T-helper 17 cell (primary cell): ENCODE measurements at regions not wholly inside any gene's neighbourhood (a gene's known extent, or its start where the extent isn't known, plus 50 kb on each side); places are given as distances from the start of the nearest gene placed in this dataset.
"Not testable (repeated sequence)": the region's sequence is repeated elsewhere in the genome, so short reads cannot be mapped to it uniquely, and the experiment has no call there.

Source experiments
- ATAC-seq: fragments of 150-1000 bp; cut with Tn5 transposase; 2 replicates; pipeline ENCODE4 v1.10.0; 2021; ENCODE audit warnings: mild to moderate bottlenecking, moderate library complexity
- DNase-seq, 3 donors: peaks; one replicate each; pipeline versions ENCODE4 v3.0.0 to v3.0.0-alpha.2; 2020 to 2021
- H3K9me3 ChIP-seq: one replicate; pipeline ENCODE4 v1.7.0; 2013; ENCODE audit warnings: low read length, mild to moderate bottlenecking; ENCODE audit not compliant: control insufficient read depth, poor library complexity, severe bottlenecking
- H3K27ac Mint-ChIP-seq: one replicate; pipeline ENCODE4 v1.8.0; 2022; ENCODE audit warnings: mild to moderate bottlenecking, moderate library complexity, mixed read lengths
- H3K27me3 Mint-ChIP-seq: one replicate; pipeline ENCODE4 v1.8.0; 2022; ENCODE audit warnings: mixed read lengths
- H3K36me3 Mint-ChIP-seq: one replicate; pipeline ENCODE4 v1.8.0; 2022; ENCODE audit warnings: low read depth, mixed read lengths
- H3K4me1 Mint-ChIP-seq: one replicate; pipeline ENCODE4 v1.8.0; 2022; ENCODE audit warnings: mild to moderate bottlenecking, mixed read lengths
- H3K4me3 Mint-ChIP-seq: one replicate; pipeline ENCODE4 v1.8.0; 2022; ENCODE audit warnings: mild to moderate bottlenecking, moderate library complexity, mixed read lengths

DNA sequence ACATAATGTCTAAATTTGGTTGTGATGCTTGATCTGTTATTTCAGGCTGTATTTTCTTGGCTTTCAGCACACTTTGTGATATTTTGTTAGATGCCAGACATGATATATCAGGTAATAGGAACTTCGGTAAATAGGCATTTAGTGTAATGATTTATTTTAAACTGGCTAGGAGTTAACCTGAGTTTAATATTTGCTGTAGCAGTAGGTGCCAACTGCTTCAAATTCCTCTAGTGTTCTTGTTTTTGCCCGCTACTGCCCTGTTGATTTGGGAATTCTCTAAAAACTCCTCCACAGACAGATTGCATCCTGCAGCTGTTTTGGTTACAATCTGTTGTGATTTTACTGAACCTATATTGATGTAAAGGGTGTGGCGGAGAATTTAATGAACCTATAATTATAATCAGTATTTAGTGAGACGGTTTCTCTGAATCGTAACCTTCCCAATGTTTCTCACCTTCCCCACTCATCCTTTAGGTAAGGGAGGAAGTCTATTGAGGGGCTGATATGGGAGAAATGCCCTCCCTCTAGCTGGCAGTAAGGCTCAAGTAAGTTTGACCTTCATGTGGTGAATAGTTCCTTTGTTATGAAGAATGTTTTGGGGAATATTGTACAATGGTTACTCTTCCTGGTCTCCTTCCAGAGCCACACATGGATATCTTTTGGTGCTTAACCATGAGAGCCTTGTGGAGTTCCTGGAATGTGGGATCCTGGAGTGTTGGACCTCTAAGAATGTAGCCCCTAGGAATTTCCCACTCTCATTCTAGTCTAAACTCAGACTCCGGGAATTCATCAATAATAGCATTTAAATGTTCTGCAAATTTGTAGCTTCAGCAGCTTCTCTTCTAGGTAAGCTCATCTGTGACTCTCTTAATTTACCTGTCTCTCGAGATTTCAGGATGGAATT is 634.1 kb downstream of the FSCB start:
- Mint-ChIP-seq H3K27me3 (no peaks in the 10 kb centered on the region), H3K4me1 (no peaks in the 10 kb centered on the region), H3K36me3 (no peaks in the 10 kb centered on the region), H3K27ac (no peak overlapping the region), H3K4me3 (no peak overlapping the region)
- ATAC-seq (no peak), DNase-seq (no peak)
- no peaks in the 10 kb centered on the region for H3K9me3 ChIP-seq

DNA sequence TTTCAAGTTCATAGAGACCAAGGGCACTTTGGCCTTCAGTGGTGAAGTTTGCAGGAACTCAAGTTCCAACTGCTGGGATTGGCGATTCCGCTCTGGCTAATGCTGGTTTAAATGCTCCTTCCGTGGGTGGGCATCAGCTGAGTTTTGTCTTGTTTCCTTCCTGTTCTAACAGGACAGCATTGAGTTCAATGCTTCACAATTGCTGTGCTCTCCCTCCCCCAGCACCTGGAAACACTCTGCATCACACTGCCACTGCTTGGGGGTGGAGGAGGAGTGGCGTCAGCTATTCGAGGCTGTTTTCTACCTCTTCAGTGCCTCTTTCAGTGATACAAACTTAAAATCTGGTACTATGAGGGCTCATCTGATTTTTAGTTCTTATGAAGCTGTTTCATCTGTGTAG is 634.9 kb downstream of the FSCB start:
- Mint-ChIP-seq H3K4me1 (no peaks in the 10 kb centered on the region), H3K36me3 (no peaks in the 10 kb centered on the region), H3K27ac (no peak overlapping the region), H3K4me3 (no peak overlapping the region), H3K27me3 (no peaks in the 10 kb centered on the region)
- DNase-seq (no peak), ATAC-seq (no peak)
- no peaks in the 10 kb centered on the region for H3K9me3 ChIP-seq

DNA sequence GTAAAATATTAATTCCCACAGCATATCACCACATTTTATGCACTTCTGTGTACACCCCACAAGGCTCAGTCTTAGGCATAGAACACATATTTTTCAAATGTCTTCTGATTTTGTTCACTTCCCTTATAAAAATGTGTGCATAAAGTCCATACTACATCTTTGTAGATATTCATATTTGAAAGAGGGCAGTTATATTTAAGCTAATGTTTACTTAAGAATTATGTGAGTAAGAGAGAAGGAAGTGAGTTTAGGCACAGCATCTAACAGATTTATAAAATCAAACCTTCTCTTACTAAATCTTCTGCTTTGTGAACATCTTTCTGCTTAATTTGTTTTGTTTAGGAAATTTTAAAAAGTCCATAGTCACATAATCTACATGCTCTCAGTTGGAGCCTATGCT is 648.1 kb downstream of the FSCB start:
- DNase-seq (no peak), ATAC-seq (no peak)
- H3K9me3 ChIP-seq: no peaks in the 10 kb centered on the region
- Mint-ChIP-seq H3K36me3 (no peaks in the 10 kb centered on the region), H3K4me1 (no peaks in the 10 kb centered on the region), H3K27ac (no peak overlapping the region), H3K27me3 (no peaks in the 10 kb centered on the region), H3K4me3 (no peak overlapping the region)

DNA sequence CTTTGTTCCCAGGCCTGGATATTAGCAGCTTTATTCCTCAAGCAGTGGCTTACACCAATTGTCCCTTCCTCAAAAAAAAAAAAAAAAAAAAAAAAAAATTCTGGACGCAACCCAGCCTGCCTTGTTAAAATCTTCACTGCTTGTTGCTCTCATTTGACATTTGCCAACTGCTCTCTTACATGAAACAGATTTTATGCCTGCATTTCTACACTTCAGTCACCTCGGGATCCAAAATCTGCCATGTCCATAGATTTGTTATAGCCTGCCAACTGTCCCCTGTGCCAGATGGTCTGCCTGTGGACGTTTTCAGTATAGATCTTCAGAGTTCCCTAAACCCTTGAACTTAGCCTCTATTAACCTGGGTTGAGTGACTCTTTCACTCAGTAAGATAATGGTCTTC is 651.5 kb downstream of the FSCB start:
- Mint-ChIP-seq H3K36me3 (no peaks in the 10 kb centered on the region), H3K27ac (no peak overlapping the region), H3K4me1 (no peaks in the 10 kb centered on the region), H3K4me3 (no peak overlapping the region), H3K27me3 (no peaks in the 10 kb centered on the region)
- H3K9me3 ChIP-seq: no peaks in the 10 kb centered on the region
- no peak for ATAC-seq
- no peak for DNase-seq

DNA sequence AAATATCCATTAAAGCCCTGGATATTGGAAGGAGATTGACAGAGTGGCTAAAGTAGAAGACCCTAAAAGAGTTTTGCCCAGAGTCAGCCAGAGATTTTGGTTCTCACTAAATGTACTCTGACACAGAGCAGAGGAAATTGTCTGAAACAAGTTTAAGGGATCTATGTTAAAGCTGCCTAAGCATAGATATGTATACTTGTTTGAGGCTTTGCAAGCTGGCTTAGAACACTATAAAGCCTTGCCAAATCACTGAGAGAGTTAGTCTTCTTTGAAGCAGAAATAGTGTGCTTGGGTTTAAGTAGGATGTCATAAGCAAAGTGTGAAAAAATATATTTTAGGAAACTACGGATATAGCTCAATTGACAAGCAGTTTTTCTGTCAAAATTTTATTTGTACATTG is 653.5 kb downstream of the FSCB start:
- DNase-seq: no peak
- Mint-ChIP-seq H3K36me3 (no peaks in the 10 kb centered on the region), H3K4me1 (no peaks in the 10 kb centered on the region), H3K4me3 (no peak overlapping the region), H3K27ac (no peak overlapping the region), H3K27me3 (no peaks in the 10 kb centered on the region)
- ATAC-seq: no peak
- no peaks in the 10 kb centered on the region for H3K9me3 ChIP-seq

DNA sequence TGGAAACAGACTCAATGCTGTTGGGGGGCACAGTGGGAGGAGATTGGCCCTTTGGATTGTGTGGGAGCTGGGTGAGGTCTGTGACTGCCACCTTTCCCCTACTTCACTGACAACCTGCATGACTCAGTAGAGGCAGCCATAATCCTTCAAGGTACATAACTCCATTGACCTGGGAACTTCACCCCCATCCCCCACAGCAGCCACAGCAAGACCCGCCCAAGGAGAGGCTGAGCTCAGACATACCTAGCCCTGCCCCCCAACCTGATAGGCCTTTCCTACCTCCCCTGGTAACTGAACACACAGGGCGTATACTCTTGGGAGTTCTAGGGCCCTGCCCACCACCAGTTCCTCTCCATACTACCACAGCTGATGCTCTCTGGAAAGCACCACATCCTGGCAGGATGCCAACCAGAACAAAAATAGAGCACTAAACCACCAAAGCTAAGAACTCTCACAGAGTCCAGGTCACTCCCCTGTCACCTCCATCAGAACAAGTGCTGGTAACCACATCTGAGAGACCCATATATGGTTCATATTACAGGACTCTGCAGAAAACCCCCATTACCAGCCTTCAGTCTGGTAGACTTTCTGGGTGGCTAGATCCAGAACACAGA is 703.9 kb downstream of the FSCB start:
- no peak for ATAC-seq
- Mint-ChIP-seq H3K4me3 (no peak overlapping the region), H3K27me3 (no peaks in the 10 kb centered on the region), H3K27ac (no peak overlapping the region), H3K36me3 (no peaks in the 10 kb centered on the region), H3K4me1 (no peaks in the 10 kb centered on the region)
- no peak for DNase-seq
- H3K9me3 ChIP-seq: no peaks in the 10 kb centered on the region

DNA sequence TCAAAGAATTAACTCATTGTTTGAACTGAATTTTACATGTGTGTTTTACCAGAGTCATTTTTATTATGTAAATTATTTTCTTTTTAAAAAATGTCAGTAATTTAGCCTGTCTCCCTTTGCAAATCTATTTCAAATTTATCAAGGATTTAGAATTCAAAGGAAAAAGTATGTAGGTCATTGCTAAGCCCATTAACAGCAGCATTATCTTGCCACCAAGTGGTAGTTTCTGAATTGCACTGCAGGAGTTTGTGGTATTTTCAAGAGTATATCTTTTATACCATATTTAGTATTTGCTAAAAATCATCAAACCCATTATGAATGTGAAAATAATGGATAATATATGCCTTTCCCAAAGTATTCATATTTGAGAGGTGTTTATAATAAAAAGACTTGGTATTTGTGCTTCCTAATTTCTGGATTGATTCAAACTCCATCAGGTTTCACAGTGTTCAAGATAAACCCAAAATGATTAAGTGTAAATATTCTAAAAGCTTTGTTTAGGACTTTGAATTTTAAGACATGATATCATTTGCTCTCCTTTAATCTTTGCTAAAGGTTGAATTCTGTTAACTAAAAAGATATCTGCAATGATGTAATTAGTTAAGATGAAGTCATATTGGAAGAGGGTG is 711.4 kb downstream of the FSCB start:
- Mint-ChIP-seq H3K4me1 (no peaks in the 10 kb centered on the region), H3K27me3 (no peaks in the 10 kb centered on the region), H3K4me3 (no peak overlapping the region), H3K27ac (no peak overlapping the region), H3K36me3 (no peaks in the 10 kb centered on the region)
- DNase-seq: no peak
- ATAC-seq: no peak
- H3K9me3 ChIP-seq: no peaks in the 10 kb centered on the region

DNA sequence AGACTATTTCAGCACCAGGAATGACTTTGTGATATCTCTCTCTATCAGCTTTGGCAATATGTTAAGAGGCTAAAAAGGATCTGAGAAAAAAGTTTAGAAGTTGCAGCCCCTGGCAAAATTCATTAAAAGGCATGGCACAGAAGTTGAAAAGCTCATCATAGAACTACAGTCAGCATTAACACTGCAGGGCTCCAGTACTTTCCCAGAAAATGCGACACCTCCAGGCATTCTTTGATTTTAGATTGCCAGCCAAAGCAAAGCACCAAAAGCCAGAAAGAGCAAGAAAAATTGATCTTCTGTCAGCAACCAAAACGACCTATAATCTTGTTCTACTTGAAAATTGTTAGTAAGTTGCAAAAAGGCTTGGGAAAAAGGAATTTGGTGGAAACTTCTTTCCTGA is 713.5 kb downstream of the FSCB start:
- H3K9me3 ChIP-seq: no peaks in the 10 kb centered on the region
- Mint-ChIP-seq H3K27ac (no peak overlapping the region), H3K4me3 (no peak overlapping the region), H3K4me1 (no peaks in the 10 kb centered on the region), H3K36me3 (no peaks in the 10 kb centered on the region), H3K27me3 (no peaks in the 10 kb centered on the region)
- ATAC-seq (no peak), DNase-seq (no peak)

DNA sequence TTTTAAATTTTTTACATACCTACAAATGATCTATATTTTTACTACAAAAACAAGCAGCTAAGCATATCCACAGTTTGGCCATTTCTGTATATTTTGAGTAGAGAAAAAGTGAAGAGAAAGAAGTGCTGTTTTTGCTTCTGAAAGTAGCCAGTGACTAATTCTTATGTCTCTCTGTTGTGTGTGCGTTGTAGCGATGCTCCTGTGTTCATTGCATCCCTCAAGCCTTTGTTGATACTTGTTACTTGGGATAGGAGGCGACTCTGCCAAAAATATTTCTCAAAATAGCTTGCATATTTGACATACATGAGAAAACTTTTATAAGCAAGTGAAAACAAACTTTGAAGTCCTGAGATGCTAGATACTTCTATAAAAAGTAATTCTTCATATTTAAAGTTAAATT is 714.1 kb downstream of the FSCB start:
- H3K36me3 Mint-ChIP-seq: no peaks in the 10 kb centered on the region
- no peaks in the 10 kb centered on the region for H3K9me3 ChIP-seq
- ATAC-seq (no peak), DNase-seq (no peak)
- no peak overlapping the region for H3K27ac Mint-ChIP-seq
- H3K4me3 Mint-ChIP-seq: no peak overlapping the region
- no peaks in the 10 kb centered on the region for H3K27me3 Mint-ChIP-seq
- no peaks in the 10 kb centered on the region for H3K4me1 Mint-ChIP-seq

DNA sequence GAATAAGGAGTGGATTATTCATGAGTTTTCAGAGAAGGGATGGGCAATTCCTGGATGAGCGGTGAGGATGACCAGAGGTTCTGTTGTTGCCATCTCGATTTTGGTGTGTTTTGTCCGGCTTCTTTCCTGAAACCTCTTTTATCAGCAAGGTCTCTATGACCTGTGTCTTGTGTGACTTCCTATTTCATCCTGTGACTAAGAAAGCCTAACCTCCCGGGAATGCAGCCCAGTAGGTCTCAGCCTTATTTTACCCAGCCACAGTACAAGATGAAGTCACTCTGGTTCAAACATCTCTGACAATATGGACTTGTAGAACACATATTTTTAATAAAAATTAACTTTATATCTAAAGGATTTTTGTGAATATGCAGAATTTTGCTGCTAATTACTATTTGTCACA is 716.4 kb downstream of the FSCB start:
- H3K9me3 ChIP-seq: no peaks in the 10 kb centered on the region
- Mint-ChIP-seq H3K27ac (no peak overlapping the region), H3K36me3 (no peaks in the 10 kb centered on the region), H3K27me3 (no peaks in the 10 kb centered on the region), H3K4me3 (no peak overlapping the region), H3K4me1 (no peaks in the 10 kb centered on the region)
- no peak for ATAC-seq
- no peak for DNase-seq

DNA sequence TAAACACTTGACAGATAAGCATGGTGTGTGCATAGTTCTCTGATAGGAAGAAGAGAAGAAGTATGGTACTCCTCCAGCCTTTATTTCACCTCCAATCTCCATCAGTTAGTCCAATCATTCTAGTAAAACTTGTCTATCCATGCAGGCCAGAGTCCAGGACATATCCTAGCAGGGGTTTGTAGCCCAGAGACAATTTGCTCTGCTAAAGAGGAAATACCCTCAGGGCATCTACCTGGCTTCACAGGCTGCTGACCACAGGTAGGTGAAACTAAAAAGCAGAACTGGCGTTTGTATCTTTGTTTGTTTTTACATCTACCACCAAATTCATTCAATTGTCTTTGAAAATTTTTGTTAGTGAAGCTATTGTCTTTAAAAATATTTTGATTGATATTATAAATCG is 717.6 kb downstream of the FSCB start:
- ATAC-seq (no peak), DNase-seq (no peak)
- H3K27me3 Mint-ChIP-seq: no peaks in the 10 kb centered on the region
- H3K4me1 Mint-ChIP-seq: no peaks in the 10 kb centered on the region
- H3K36me3 Mint-ChIP-seq: no peaks in the 10 kb centered on the region
- H3K27ac Mint-ChIP-seq: no peak overlapping the region
- H3K4me3 Mint-ChIP-seq: no peak overlapping the region
- no peaks in the 10 kb centered on the region for H3K9me3 ChIP-seq

DNA sequence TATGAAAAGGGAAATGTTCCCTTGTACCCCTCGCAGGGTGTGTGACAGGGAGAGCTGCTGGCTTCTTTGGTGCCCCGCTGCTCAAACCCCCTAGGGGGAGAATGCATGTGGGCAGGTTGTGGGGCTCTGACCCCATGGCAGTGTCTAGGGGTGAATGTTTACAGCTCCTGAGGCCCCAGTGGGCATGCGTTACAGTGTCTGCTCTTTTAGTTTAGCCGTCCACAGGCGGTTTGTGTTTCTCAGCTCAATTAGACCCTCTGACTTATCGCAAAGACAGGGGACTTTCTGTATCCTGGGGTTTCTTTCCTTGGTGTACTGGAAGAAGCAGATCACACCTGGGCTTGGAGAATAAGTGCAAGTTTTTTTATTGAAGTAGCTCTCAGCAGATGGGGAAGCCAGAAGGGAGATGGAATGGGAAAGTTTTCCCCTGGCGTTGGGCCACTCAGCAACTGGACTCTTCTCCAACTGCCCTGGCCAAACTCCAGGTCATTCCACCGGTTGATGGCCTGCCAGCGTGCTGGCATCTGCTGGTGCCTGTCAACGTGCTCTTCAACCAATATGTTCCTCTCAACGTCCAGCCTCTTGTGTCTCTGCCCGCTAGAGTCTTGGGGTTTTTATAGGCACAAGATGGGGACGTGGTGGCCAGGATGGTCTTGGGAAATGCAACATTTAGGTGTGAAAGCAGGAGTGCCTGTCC is 720.9 kb downstream of the FSCB start:
- ATAC-seq (no peak), DNase-seq (no peak)
- Mint-ChIP-seq H3K4me3 (no peak overlapping the region), H3K27ac (no peak overlapping the region), H3K4me1 (no peaks in the 10 kb centered on the region), H3K27me3 (no peaks in the 10 kb centered on the region), H3K36me3 (no peaks in the 10 kb centered on the region)
- H3K9me3 ChIP-seq: no peaks in the 10 kb centered on the region

DNA sequence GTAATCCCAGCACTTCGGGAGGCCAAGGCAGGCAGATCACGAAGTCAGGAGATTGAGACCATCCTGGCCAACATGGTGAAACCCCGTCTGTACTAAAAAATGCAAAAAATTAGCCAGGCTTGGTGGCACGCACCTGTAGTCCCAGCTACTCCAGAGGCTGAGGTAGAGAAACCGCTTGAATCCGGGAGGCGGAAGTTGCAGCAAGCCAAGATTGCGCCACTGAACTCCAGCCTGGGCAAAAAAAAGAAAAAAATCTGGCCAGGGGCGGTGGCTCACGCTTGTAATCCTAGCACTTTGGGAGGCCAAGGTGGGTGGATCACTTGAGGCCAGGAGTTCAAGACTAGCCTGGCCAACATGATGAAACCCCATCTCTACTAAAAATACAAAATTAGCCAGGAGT is 722.7 kb downstream of the FSCB start:
- not testable (repeated sequence) for H3K27me3 Mint-ChIP-seq, H3K4me1 Mint-ChIP-seq, H3K27ac Mint-ChIP-seq, H3K9me3 ChIP-seq, H3K36me3 Mint-ChIP-seq, ATAC-seq, H3K4me3 Mint-ChIP-seq, DNase-seq
